Loucy (cell line): ENCODE measurements at regions not wholly inside any gene's neighbourhood (a gene's known extent, or its start where the extent isn't known, plus 50 kb on each side); places are given as distances from the start of the nearest gene placed in this dataset.

Source experiments
- H2AFZ ChIP-seq: fragments of 200-600 bp; sonication (generic); 2 replicates; pipeline ENCODE4 v1.6.0; 2016; ENCODE audit warnings: antibody characterized with exemption, mild to moderate bottlenecking, low read length, moderate library complexity
- H3F3A ChIP-seq: fragments of 200-600 bp; 2 replicates; pipeline ENCODE4 v1.6.0; 2016; ENCODE audit warnings: antibody characterized with exemption, low read depth, mild to moderate bottlenecking
- H3K27me3 ChIP-seq: fragments of 200-600 bp; sonication (generic); 2 replicates; pipeline ENCODE4 v1.6.1; 2014; ENCODE audit warnings: low read length, mild to moderate bottlenecking; ENCODE audit not compliant: insufficient read depth, poor library complexity, severe bottlenecking
- H3K36me3 ChIP-seq: fragments of 200-600 bp; sonication (generic); 2 replicates; pipeline ENCODE4 v1.6.1; 2016; ENCODE audit warnings: low read length; ENCODE audit not compliant: insufficient read depth
- H3K4me1 ChIP-seq: fragments of 200-600 bp; sonication (generic); 2 replicates; pipeline ENCODE4 v1.5.1; 2014; ENCODE audit warnings: low read length, mild to moderate bottlenecking; ENCODE audit not compliant: insufficient read depth, poor library complexity, severe bottlenecking
- H3K4me2 ChIP-seq: fragments of 200-600 bp; sonication (generic); 2 replicates; pipeline ENCODE4 v1.6.0; 2014; ENCODE audit warnings: antibody characterized with exemption, low read length, low read depth, mild to moderate bottlenecking; ENCODE audit not compliant: poor library complexity, severe bottlenecking
- H3K4me3 ChIP-seq: fragments of 200-600 bp; sonication (generic); 2 replicates; pipeline ENCODE4 v1.5.1; 2014; ENCODE audit warnings: low read length, mild to moderate bottlenecking, mixed read lengths; ENCODE audit not compliant: poor library complexity, severe bottlenecking
- H3K79me2 ChIP-seq: fragments of 200-600 bp; sonication (generic); 2 replicates; pipeline ENCODE4 v1.6.1; 2014; ENCODE audit warnings: low read length; ENCODE audit not compliant: insufficient read depth
- H3K9ac ChIP-seq: fragments of 200-600 bp; sonication (generic); 2 replicates; pipeline ENCODE4 v1.6.0; 2014; ENCODE audit warnings: mild to moderate bottlenecking, low read depth, low read length, moderate library complexity; ENCODE audit not compliant: poor library complexity, severe bottlenecking
- H3K9me2 ChIP-seq: fragments of 200-600 bp; sonication (generic); replicated peaks from 2 replicates; pipeline ENCODE4 v1.6.1; 2016; ENCODE audit warnings: low read depth, low read length, mixed read lengths
- H3K9me3 ChIP-seq: fragments of 200-600 bp; sonication (generic); 2 replicates; pipeline ENCODE4 v1.6.1; 2014; ENCODE audit warnings: mild to moderate bottlenecking, antibody characterized with exemption, low read length, low read depth; ENCODE audit not compliant: insufficient read depth
- H4K20me1 ChIP-seq: fragments of 200-600 bp; sonication (generic); 2 replicates; pipeline ENCODE4 v1.6.0; 2014; ENCODE audit warnings: antibody characterized with exemption, low read length, mild to moderate bottlenecking; ENCODE audit not compliant: insufficient read depth, poor library complexity, severe bottlenecking
- EZH2phosphoT487 ChIP-seq: fragments of 200-600 bp; IDR thresholded peaks from 2 replicates; pipeline ENCODE4 v1.6.1; 2018; ENCODE audit warnings: antibody characterized with exemption, mild to moderate bottlenecking, moderate library complexity, borderline replicate concordance
- TF ChIP-seq, protein P1 (sequence below): fragments of 200-600 bp; sonication (generic); conservative IDR thresholded peaks from 2 replicates; pipeline ENCODE4 v1.5.1; 2014; ENCODE audit warnings: mild to moderate bottlenecking, antibody characterized with exemption, low read length

DNA sequence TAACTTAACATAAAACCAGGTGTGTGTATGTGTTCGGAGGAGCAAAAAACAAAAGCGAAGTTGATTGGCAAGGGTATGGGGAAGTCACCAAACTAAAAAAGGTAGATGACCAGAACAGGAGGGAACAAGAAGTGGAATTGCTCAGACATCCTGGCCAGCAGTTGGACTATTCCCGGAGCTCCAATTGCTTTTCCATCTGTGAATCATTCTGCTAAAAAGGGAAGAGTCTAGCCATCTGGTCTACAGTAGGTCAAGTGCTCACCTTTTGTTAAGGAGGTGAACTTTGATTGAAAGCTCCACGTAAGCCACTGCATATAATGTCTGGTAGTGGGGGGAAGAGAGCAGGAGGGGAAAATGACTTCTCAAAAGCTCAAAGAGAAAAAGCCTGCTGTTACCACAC lies 50.0 kb upstream of the BET1 start:
- H3K27me3 ChIP-seq: peaks cover 82% of the 10 kb centered on the region
- no peaks in the 10 kb centered on the region for H4K20me1 ChIP-seq
- TF ChIP-seq, protein P1, sequence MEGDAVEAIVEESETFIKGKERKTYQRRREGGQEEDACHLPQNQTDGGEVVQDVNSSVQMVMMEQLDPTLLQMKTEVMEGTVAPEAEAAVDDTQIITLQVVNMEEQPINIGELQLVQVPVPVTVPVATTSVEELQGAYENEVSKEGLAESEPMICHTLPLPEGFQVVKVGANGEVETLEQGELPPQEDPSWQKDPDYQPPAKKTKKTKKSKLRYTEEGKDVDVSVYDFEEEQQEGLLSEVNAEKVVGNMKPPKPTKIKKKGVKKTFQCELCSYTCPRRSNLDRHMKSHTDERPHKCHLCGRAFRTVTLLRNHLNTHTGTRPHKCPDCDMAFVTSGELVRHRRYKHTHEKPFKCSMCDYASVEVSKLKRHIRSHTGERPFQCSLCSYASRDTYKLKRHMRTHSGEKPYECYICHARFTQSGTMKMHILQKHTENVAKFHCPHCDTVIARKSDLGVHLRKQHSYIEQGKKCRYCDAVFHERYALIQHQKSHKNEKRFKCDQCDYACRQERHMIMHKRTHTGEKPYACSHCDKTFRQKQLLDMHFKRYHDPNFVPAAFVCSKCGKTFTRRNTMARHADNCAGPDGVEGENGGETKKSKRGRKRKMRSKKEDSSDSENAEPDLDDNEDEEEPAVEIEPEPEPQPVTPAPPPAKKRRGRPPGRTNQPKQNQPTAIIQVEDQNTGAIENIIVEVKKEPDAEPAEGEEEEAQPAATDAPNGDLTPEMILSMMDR: no peak
- TF ChIP-seq EZH2phosphoT487: no peak
- H2AFZ ChIP-seq: no peak overlapping the region
- no peaks in the 10 kb centered on the region for H3K9me3 ChIP-seq
- no peaks in the 10 kb centered on the region for H3F3A ChIP-seq
- no peaks in the 10 kb centered on the region for H3K9me2 ChIP-seq
- H3K4me2 ChIP-seq: no peak overlapping the region
- no peak overlapping the region for H3K4me3 ChIP-seq
- H3K4me1 ChIP-seq: no peaks in the 10 kb centered on the region
- no peaks in the 10 kb centered on the region for H3K79me2 ChIP-seq
- no peaks in the 10 kb centered on the region for H3K36me3 ChIP-seq
- H3K9ac ChIP-seq: no peak overlapping the region

DNA sequence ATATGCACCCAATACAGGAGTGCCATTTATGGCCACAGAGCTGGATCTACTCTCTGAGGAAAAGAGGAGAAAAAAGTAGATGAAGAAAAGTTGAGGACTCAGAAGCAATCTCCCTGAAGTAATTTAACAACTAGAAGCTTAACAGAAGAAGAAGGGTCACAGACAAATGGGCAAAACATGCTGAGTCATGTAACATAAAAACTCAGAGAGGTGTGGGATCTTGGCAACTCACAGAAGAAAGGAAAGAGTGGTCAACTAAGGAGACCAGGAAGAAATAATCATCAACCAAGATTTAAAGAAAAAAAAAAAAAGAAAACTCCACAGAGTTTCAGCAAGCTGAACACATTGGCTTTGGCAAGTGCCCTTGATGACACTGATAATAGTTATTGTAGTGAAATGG lies 51.8 kb upstream of the BET1 start:
- Histone ChIP-seq H3K9ac (no peak overlapping the region), H3K27me3 (peaks cover 97% of the 10 kb centered on the region), H3K4me3 (no peak overlapping the region), H3K4me2 (no peak overlapping the region), H3K36me3 (no peaks in the 10 kb centered on the region), H3K9me3 (no peaks in the 10 kb centered on the region), H3K9me2 (no peaks in the 10 kb centered on the region), H3K4me1 (no peaks in the 10 kb centered on the region), H3K79me2 (no peaks in the 10 kb centered on the region), H4K20me1 (no peaks in the 10 kb centered on the region), H2AFZ (no peak overlapping the region), H3F3A (no peaks in the 10 kb centered on the region)
- TF ChIP-seq, protein P1: no peak
- TF ChIP-seq EZH2phosphoT487: no peak

DNA sequence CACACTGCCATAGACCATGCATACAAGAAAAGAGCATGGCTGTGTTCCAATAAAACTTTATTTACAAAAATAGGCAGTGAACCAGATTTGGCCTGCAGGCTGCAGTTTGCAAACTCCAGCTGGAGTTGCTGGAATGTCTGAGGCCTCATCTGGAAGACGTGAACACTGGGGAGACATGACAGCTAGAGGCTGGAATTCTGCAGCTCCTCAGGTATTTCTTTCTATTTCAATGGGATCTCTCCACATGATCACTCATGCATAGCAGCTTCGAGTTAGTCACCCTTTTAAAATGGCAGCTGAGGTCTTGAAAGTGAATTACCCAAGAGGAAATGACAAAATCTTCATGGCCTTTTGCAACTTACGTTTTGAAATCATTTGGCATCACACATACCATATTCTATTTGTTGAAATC lies 52.6 kb upstream of the BET1 start:
- Histone ChIP-seq H2AFZ (no peak overlapping the region), H4K20me1 (no peaks in the 10 kb centered on the region), H3K9me2 (no peaks in the 10 kb centered on the region), H3K27me3 (peaks cover 97% of the 10 kb centered on the region), H3K9ac (no peak overlapping the region), H3F3A (no peaks in the 10 kb centered on the region), H3K4me2 (no peak overlapping the region), H3K4me1 (no peaks in the 10 kb centered on the region), H3K36me3 (no peaks in the 10 kb centered on the region), H3K9me3 (no peaks in the 10 kb centered on the region), H3K79me2 (no peaks in the 10 kb centered on the region), H3K4me3 (no peak overlapping the region)
- no peak for TF ChIP-seq EZH2phosphoT487
- TF ChIP-seq, protein P1: no peak
